T-helper 2 cell treated with Interferon-gamma antibody and Interleukin-4, amounts not matched to agents 100 ng/mL and 5 ng/mL, for 36 hours (primary cell): ENCODE measurements at regions not wholly inside any gene's neighbourhood (a gene's known extent, or its start where the extent isn't known, plus 50 kb on each side); places are given as distances from the start of the nearest gene placed in this dataset.
"Not testable (repeated sequence)": the region's sequence is repeated elsewhere in the genome, so short reads cannot be mapped to it uniquely, and the experiment has no call there.

Source experiments
- intact Hi-C: fragments of 100-400 bp; cut with micrococcal nuclease; formaldehyde crosslinking; loops from one replicate; pipeline ENCODE4 v1.15.1; 2023

DNA sequence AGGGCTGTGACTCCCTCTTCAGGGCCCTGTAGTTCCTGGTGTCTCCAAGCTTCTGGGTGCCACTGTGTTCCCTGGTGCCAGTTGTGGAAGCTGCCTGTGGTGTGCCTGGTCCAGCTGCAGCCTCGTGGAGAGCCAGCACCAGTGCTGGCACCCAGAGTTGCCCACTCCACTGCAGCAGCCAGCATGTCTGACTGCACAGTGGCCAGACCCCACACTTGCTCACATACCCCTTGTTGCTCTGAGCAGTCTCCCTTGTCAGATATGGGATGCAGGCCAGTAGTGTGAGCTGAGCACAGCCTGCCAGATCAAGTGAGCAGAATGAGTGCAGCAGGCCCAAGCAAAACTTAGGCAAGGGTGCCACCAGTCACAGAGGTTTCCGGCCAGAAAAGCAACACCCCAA, 108.6 kb downstream of the ZMAT1 start:
- intact Hi-C loops, result no loop called here

DNA sequence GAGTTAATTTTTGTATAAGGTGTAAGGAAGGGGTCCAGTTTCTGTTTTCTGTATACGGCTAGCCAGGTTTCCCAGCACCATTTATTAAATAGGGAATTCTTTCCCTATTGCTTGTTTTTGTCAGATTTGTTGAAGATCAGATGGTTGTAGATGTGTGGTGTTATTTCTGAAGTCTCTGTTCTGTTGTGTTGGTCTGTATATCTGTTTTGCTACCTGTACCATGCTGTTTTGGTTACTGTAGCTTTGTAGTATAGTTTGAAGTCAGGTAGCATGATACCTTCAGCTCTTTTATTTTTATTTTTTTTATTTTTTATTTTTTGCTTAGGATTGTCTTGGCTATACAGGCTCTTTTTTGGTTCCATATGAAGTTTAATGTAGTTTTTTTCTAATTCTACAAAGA, 114.1 kb downstream of the ZMAT1 start:
- intact Hi-C loops, result not testable (repeated sequence)

DNA sequence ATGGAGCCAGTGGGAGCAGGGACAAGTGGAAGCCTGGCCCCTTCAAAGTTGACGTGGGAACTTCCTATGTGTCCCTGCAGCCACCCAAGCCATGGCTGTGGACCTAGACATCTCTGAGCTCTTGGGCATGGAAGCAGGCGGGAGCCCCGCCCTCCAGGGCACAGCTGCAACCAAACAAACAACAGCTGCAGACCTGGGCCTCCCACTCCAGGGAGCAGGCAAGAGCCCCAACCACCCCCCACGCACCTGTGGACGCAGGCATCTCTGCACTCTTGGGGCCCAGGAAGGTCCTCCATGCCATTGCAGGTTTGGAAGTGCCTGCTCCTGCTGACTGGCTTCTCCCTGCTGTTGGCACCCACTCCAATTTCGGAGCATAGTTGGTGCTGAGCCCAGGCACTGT, 118.6 kb downstream of the ZMAT1 start:
- intact Hi-C loops, result no loop called here

DNA sequence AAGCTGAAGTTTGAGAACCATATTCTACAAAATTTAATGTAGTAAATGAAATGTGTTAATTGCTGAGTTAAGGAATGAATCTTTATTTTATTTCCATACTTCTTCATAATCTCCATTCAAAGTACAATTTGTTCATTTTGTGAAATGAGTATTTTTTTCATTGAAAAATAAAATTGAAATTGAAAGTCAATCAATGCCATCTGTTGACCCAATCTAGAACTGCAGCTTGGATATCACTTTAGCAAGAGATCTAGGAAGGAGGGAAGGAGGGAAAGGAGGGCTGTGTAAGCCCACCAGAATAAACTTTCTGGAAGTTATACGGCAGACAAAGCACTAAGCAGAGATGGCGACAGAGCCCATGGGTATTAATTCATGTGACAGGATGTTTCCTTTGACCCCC, 128.4 kb downstream of the ZMAT1 start:
- intact Hi-C loops, result loop anchor here (1.0 kb wide), 1 partner anchor 388 kb away; no protein-coding TSS in a partner anchor

DNA sequence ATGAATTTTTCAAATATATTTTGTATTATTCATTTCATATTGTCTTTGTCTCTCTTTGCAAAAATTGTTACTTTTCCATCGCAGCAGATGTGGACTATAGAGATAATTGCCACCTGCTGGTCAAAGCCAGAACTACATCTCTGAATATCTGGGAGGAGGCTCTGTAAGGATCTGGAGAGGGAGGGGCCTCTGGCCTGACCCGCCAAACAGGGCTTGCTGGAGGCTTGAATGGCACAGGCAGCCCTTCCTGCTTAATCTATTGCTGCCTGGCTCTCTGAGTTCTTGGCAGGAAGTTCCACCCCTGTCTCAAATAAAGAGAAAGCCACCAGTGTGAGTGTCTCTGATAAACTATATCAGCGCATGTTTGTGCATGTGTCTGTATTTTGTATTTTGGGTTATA, 132.4 kb downstream of the ZMAT1 start:
- intact Hi-C loops, result loop anchor here (1.0 to 5.0 kb wide), 4 partner anchors 131 to 384 kb away; partner anchors contain the start of gene ARMCX6

DNA sequence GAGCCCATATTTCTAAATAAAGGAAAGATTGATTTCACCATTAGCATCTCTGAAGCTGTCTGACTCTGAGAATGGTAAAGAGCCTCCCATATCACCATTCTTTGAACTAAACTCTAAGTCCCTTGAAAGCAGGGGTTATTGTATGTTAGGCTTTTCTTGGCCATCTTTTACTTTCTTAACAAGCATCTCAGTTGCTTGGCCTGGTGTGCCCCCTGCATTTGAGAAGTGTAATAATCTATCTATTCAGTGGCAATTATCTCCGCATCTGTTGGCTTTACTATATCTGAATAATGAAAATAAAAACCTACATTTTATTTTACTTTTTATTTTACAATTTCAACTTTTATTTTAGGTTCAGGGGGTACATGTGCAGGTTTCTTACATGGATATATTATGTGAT, 128.3 kb upstream of the ARMCX2 start:
- intact Hi-C loops, result no loop called here

DNA sequence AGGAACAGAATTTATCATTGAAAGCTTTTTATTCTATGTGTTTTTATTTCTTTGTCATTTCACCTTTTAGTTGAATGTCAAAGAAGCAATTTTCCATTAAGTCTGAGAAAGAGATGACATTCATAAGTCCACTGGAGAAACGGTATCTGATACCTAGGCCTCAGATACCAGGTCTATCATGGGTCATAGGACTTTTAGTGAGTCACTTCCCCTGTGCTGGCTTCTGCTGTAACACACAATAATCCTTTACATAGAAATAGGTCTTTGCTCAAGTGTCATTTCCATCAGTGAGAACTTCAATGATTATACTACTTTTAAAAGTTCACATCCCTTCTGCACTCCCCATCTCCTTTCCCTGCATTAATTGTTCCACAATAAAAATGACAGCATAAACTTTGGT, 125.5 kb upstream of the ARMCX2 start:
- intact Hi-C loops, result no loop called here

DNA sequence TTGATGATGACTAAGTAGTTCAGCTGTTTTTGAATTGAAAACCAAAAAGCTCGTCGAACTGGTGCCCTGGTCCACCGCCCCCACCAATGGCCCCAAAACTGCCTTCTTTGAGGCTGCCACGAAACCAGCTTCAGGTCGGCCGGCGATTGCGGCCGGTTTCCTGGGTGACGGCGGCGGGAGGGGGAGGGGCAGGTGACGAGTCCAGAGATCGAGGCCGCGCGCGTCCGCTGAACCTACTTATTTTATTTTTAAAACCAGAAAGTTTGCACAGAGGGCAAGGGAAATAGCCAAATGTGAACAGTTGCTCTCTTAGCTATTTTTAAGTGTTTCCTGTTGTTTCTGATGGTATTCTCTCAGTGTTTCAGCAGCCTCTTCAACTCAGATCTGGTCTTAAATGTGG, 120.8 kb upstream of the ARMCX2 start:
- intact Hi-C loops, result not testable (repeated sequence)

DNA sequence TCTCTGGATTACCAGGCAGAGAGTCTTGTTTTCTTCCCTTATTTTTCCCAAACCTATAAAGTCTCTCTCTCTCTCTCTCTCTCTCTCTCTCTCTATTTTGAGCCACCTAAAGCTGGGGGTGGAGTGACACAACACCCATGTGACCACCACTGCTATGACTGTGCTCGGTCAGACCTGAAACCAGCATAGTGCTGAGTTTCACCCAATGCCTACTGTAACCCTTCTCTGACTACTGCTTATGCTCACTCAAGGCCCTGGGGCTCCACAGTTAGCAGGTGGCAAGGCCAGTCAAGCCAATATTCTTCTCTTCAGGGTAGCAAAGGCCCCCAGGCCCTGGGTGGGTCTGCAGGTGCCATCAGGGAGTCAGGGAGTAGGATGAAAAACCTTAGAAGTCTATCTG, 114.7 kb upstream of the ARMCX2 start:
- intact Hi-C loops, result no loop called here

DNA sequence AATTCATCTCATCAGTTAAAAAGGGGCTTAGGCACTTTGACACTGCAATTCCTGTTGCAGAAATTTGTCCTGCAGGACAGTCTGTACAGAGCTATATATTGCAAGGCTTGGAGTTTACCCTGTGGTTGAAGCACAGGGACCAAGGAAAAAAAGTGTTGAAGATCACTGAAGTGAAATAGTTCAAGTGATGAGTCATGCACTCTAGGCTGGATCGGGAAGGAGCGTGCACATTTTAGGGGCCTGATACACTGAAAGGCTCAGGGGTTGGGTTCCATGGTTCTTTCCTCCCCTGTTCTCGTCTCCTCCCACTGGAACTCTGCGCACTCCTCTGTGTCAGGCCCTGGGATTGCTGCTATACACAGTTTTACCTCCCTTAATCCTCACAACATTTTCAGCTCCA, 104.9 kb upstream of the ARMCX2 start:
- intact Hi-C loops, result no loop called here

DNA sequence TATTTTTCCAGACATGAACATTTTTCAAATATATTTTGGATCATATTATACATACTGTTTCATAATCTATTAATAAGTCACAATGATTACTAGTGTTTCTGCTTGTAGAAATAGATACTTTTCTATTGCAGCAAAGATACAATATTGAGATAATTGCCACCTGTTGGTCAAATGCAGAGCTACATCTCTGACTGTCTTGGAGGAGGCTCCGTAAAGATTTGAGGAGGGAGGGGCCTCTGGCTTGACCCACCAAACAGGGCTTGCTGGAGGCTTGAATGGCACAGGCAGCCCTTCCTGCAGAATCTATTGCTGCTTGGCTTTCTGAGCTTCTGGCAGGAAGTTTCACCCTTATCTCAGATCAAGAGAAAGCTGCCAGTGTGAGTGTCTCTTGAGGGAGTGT, 99.3 kb upstream of the ARMCX2 start:
- intact Hi-C loops, result loop anchor here (1.0 to 5.0 kb wide), 2 partner anchors 162 to 344 kb away; no protein-coding TSS in a partner anchor

DNA sequence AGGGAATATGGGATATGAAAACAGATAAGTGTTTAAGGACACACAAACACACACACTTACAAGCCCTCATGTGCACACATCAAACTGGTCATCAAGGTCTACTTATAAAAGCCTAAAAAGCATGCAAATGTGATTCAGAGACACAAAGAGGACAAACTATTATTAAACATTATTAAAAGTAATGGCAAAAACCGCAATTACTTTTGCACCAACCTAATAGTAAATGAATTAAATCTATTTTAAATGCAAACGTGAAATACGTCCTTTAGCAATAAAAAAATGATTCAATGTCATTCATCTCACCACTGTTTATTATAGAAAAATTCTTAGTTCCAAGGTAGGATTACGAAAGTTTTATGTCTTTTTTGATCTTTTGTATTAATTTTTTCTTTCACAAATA, 91.1 kb upstream of the ARMCX2 start:
- intact Hi-C loops, result no loop called here

DNA sequence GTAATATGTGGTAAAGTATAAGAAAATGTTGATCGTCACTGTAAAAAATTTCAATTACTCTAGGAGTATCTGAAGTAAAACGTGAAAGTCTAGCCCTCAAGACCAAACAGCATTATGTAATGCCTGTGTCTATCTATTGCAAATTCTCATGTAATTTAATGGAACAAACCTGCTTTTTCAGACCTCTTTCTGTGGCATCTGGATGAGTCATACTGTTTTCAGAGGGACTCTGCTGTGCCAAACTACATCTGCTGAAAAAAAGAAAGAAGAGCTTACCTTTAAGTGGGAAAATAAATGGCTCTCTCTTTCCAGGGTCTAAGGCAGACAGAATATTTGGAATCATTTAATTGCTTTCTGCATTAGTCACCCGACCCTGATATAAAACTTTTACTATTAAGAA, 89.8 kb upstream of the ARMCX2 start:
- intact Hi-C loops, result no loop called here

DNA sequence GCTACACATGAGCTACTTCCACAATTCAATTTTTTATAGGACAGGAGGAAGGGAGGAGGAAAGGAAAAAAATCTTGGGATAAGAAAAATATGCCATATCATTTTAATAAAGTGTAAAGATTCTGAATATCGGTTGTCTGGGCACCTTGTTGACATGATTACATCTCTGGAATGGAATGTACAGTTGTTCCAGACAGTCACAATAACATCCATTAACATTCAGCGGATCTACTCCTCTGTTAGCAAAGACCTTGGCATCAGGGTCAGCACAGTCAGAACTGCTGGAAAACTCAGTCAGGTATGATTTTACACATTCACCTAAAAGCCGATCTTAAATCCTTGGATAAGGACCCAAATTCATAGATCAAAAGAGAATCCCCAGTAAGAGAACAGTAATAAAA, 85.4 kb upstream of the ARMCX2 start:
- intact Hi-C loops, result no loop called here

DNA sequence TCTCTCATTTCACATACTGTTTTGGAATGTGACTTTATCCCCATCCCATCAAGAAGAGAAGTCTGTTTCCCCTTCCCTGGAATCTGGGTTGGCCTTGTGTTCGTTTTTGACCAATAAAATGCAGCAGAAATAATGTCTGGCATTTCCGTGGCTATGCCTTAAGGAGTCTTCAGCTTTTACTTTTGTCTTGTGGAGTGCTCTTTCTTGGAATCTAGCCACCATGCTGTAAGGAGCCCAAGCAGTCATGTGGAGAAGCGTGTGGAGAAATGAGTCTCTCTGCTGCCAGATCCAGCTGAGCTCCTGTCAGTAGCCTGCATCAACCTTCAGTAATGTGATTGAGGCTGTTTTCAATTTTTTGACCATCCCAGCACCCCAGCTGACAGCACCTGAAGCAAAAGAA, 84.4 kb upstream of the ARMCX2 start:
- intact Hi-C loops, result no loop called here

DNA sequence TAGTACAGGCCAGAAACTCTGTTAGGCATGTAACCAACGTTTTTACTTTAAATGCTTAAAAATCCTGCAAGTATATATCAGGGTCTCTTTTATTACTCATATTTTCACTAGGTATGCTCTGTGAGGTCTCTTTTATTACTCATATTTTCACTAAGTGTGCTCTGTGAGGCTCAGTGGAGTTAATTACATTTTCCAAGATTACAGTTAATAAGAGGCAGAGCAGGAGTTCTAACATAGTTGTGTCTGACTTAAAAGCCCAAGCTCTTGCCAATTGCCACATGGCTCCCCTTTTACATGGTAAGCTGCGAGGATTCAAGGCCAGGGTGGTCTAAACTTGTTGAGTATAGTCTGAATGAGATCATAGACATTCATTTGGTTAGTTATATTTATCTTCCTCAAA, 81.0 kb upstream of the ARMCX2 start:
- intact Hi-C loops, result no loop called here

DNA sequence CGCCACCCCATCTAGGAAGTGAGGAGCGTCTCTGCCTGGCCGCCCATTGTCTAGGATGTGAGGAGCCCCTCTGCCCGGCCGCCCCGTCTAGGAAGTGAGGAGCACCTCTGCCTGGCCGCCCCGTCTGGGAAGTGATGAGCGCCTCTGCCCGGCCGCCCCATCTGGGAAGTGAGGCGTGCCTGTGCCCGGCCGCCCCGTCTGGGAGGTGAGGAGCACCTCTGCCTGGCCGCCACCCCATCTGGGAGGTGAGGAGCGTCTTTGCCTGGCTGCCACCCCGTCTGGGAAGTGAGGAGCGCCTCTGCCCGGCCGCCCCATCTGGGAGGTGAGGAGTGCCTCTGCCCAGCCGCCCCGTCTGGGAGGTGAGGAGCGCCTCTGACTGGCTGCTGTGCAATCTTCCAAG, 79.2 kb upstream of the ARMCX2 start:
- intact Hi-C loops, result not testable (repeated sequence)

DNA sequence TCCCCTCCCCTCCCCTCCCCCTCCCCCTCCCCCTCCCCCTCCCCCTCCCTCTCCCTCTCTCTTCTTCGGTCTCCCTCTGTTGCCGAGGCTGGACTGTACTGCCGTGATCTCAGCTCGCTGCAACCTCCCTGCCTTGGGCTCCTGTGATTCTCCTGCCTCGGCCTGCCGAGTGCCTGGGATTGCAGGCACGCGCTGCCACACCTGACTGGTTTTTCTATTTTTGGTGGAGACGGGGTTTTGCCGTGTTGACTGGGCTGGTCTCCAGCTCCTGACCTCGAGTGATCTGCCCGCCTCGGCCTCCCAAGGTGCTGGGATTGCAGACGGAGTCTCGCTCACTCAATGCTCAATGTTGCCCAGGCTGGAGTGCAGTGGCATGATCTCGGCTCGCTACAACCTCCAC, 78.8 kb upstream of the ARMCX2 start:
- intact Hi-C loops, result not testable (repeated sequence)

DNA sequence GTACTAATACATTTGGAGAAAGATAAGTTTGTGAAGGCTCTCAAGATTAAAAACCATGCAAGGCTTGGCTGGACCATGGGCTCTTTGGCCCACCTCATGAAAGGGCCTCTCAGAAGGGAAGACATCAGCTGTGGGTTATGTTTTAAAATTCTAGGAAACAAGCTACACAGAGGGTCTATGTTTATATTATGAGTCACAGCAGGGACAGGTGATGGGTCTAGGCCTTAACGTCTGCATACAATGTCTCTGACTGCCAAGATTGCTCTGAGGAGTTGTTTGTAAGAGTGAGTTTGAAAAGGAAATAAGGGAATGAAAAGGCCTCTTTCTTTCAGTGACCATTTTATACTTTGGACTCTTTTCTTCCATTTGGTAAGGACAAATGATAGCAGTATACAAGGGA, 77.0 kb upstream of the ARMCX2 start:
- intact Hi-C loops, result no loop called here

DNA sequence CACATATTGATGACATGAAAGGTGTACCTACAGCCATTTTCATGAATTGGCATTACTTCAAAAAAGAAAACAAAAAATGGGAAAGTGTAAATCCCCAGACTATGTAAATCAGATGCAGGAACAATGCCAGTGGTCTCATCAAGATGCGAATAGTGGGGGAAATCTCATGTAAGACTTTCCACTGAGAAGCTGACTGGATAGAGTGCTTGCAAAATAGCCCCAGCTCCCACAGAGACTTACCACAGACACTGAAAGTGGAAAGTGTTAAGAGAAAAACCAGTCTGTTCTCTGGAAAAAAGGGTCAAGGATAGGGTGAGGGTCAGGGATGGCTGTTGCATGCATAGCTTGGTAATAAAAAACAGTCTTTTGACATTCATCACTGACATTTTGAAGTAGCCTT, 73.2 kb upstream of the ARMCX2 start:
- intact Hi-C loops, result no loop called here

DNA sequence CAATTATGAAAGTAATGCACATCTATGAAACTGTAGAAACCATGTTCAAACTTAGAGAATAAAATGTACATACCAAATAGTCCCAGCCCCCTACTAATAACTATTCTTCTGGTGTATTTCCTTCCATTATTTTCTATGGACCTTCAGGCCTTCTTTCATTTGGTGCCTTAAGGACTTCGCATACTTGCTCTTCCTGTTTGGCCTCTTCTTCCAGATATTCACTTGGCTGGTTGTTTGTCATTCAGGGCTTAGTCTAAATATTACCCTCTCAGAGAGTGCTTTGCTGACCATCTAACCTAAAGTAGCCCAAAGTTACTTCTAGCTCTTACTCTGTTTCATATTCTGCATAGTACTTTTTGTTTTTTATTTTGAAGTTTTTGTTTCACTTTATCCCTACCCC, 70.3 kb upstream of the ARMCX2 start:
- intact Hi-C loops, result no loop called here
